Glutamatergic neuron (in vitro differentiated cells): ENCODE measurements at regions not wholly inside any gene's neighbourhood (a gene's known extent, or its start where the extent isn't known, plus 50 kb on each side); places are given as distances from the start of the nearest gene placed in this dataset.

ENCODE experiments used
- DNase-seq: peaks from one replicate; pipeline ENCODE4 v3.0.0; 2022
- H3K27ac Mint-ChIP-seq: one replicate; pipeline ENCODE4 v1.8.0; 2020; ENCODE audit warnings: mild to moderate bottlenecking, mixed read lengths, inconsistent platforms; ENCODE audit not compliant: unreplicated experiment
- H3K27me3 Mint-ChIP-seq: one replicate; pipeline ENCODE4 v1.8.0; 2020; ENCODE audit warnings: mild to moderate bottlenecking, moderate library complexity, mixed read lengths, inconsistent platforms; ENCODE audit not compliant: unreplicated experiment
- H3K36me3 Mint-ChIP-seq: one replicate; pipeline ENCODE4 v1.8.0; 2020; ENCODE audit warnings: mild to moderate bottlenecking, mixed read lengths, inconsistent platforms; ENCODE audit not compliant: unreplicated experiment
- H3K4me1 Mint-ChIP-seq: one replicate; pipeline ENCODE4 v1.8.0; 2020; ENCODE audit warnings: mild to moderate bottlenecking, low read depth, mixed read lengths, inconsistent platforms; ENCODE audit not compliant: unreplicated experiment
- H3K4me3 Mint-ChIP-seq: one replicate; pipeline ENCODE4 v1.8.0; 2020; ENCODE audit warnings: mild to moderate bottlenecking, mixed read lengths, inconsistent platforms; ENCODE audit not compliant: unreplicated experiment
- H3K9me3 Mint-ChIP-seq: one replicate; pipeline ENCODE4 v1.8.0; 2020; ENCODE audit warnings: mild to moderate bottlenecking, moderate library complexity, mixed read lengths, inconsistent platforms; ENCODE audit not compliant: unreplicated experiment
- CTCF ChIP-seq: fragments of 200-600 bp; sonication (generic); IDR thresholded peaks from one replicate; pipeline ENCODE4 v1.5.0; 2021; ENCODE audit not compliant: partially characterized antibody, unreplicated experiment

- no peak overlapping the region for H3K4me3 Mint-ChIP-seq
- no peak for DNase-seq
- H3K27me3 Mint-ChIP-seq, result no peaks in the 10 kb centered on the region
- no peak overlapping the region for H3K27ac Mint-ChIP-seq
- no peak for TF ChIP-seq CTCF
- H3K9me3 Mint-ChIP-seq, result peaks cover 3% of the 10 kb centered on the region
- no peaks in the 10 kb centered on the region for H3K36me3 Mint-ChIP-seq
- peaks cover 3% of the 10 kb centered on the region for H3K4me1 Mint-ChIP-seq
Observed at GRCh38 chr13:50711996-50712395, 131.5 kb downstream of the DLEU7 start.

- TF ChIP-seq CTCF, result no peak
- H3K27ac Mint-ChIP-seq, result no peak overlapping the region
- no peak for DNase-seq
- peaks cover 3% of the 10 kb centered on the region for H3K4me1 Mint-ChIP-seq
- H3K36me3 Mint-ChIP-seq, result no peaks in the 10 kb centered on the region
- no peaks in the 10 kb centered on the region for H3K27me3 Mint-ChIP-seq
- H3K4me3 Mint-ChIP-seq, result no peak overlapping the region
- peaks cover 3% of the 10 kb centered on the region for H3K9me3 Mint-ChIP-seq
Observed at GRCh38 chr13:50712456-50712855, 131.0 kb downstream of the DLEU7 start.

GRCh38 chr13:50712881-50713280 lies 130.6 kb downstream of the DLEU7 start:
- Mint-ChIP-seq H3K27me3 (no peaks in the 10 kb centered on the region), H3K9me3 (peaks cover 3% of the 10 kb centered on the region), H3K4me3 (no peak overlapping the region), H3K4me1 (no peaks in the 10 kb centered on the region), H3K27ac (no peak overlapping the region), H3K36me3 (no peaks in the 10 kb centered on the region)
- TF ChIP-seq CTCF, result no peak
- no peak for DNase-seq

GRCh38 chr13:50713523-50714248 lies 129.8 kb downstream of the DLEU7 start:
- H3K9me3 Mint-ChIP-seq, result peaks cover 3% of the 10 kb centered on the region
- no peak overlapping the region for H3K4me3 Mint-ChIP-seq
- no peaks in the 10 kb centered on the region for H3K27me3 Mint-ChIP-seq
- H3K36me3 Mint-ChIP-seq, result no peaks in the 10 kb centered on the region
- no peak overlapping the region for H3K27ac Mint-ChIP-seq
- no peak for DNase-seq
- no peaks in the 10 kb centered on the region for H3K4me1 Mint-ChIP-seq
- TF ChIP-seq CTCF, result no peak

- no peaks in the 10 kb centered on the region for H3K4me1 Mint-ChIP-seq
- no peaks in the 10 kb centered on the region for H3K27me3 Mint-ChIP-seq
- no peaks in the 10 kb centered on the region for H3K36me3 Mint-ChIP-seq
- no peak overlapping the region for H3K4me3 Mint-ChIP-seq
- no peak overlapping the region for H3K27ac Mint-ChIP-seq
- no peak for TF ChIP-seq CTCF
- H3K9me3 Mint-ChIP-seq, result peaks cover 3% of the 10 kb centered on the region
- DNase-seq, result no peak
Observed at GRCh38 chr13:50714891-50715290, 128.6 kb downstream of the DLEU7 start.
